Upper lobe of left lung (tissue), 4 donors: ENCODE measurements at regions not wholly inside any gene's neighbourhood (a gene's known extent, or its start where the extent isn't known, plus 50 kb on each side); places are given as distances from the start of the nearest gene placed in this dataset.

Experiments used
- POLR2AphosphoS5 ChIP-seq, 2 donors: sonication (generic); formaldehyde crosslinking; IDR thresholded peaks; one replicate each; pipeline ENCODE4 v1.5.1; 2017; ENCODE audit warnings: antibody characterized with exemption in 2 of 2
- TF ChIP-seq, protein P1 (sequence below), 6 experiments: fragments of 450-650 bp in 4 of 6; fragments of 200-600 bp in 2 of 6; sonication (generic) in 2 of 6; IDR thresholded peaks; one replicate each; pipeline ENCODE4 v1.5.1; 2016 to 2019; ENCODE audit warnings: antibody characterized with exemption in 6 of 6

DNA sequence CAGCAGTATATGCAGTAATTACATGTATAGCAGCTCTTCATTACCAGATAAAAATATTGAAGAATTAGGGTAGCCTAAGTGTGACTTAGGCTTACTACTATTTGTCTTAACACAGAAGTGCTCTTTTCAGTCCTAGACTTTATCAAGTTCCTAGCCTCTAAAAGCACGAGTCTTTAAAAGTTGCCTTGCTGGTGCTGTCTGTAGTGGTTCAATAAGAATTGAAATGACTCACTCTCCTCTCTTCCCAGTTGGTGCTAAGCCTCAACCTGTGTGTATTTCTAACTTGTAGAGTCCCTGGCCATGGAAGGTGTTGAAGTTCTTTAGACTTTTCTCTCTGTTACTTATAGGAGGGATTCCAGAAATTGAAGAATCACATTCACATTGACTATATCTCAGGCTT is 395.4 kb upstream of the THRB start:
- no peak for TF ChIP-seq POLR2AphosphoS5 (IDR thresholded peaks at IDR 0.05)
- TF ChIP-seq, protein P1, sequence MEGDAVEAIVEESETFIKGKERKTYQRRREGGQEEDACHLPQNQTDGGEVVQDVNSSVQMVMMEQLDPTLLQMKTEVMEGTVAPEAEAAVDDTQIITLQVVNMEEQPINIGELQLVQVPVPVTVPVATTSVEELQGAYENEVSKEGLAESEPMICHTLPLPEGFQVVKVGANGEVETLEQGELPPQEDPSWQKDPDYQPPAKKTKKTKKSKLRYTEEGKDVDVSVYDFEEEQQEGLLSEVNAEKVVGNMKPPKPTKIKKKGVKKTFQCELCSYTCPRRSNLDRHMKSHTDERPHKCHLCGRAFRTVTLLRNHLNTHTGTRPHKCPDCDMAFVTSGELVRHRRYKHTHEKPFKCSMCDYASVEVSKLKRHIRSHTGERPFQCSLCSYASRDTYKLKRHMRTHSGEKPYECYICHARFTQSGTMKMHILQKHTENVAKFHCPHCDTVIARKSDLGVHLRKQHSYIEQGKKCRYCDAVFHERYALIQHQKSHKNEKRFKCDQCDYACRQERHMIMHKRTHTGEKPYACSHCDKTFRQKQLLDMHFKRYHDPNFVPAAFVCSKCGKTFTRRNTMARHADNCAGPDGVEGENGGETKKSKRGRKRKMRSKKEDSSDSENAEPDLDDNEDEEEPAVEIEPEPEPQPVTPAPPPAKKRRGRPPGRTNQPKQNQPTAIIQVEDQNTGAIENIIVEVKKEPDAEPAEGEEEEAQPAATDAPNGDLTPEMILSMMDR (IDR thresholded peaks at IDR 0.05), result no peak
